HG02623 (cell line): ENCODE measurements at regions not wholly inside any gene's neighbourhood (a gene's known extent, or its start where the extent isn't known, plus 50 kb on each side); places are given as distances from the start of the nearest gene placed in this dataset.

ENCODE experiments used
- ATAC-seq: cut with Tn5 transposase; IDR thresholded peaks from one replicate; pipeline ENCODE4 v1.9.1; 2021; ENCODE audit warnings: moderate library complexity; ENCODE audit not compliant: unreplicated experiment

GRCh38 chr4:130249002-130249401 is 1153.0 kb downstream of the C4orf33 start:
- no peak for ATAC-seq

- ATAC-seq = no peak
Measured at GRCh38 chr4:130257271-130257670, 1161.3 kb downstream of the C4orf33 start.

GRCh38 chr4:130266814-130267213 is 1170.9 kb downstream of the C4orf33 start:
- no peak for ATAC-seq

GRCh38 chr4:130288576-130288975 is 1192.6 kb downstream of the C4orf33 start:
- no peak for ATAC-seq

GRCh38 chr4:130293692-130294091 is 1197.7 kb downstream of the C4orf33 start:
- ATAC-seq = no peak

- ATAC-seq = no peak
Measured at GRCh38 chr4:130296448-130296847, 1200.5 kb downstream of the C4orf33 start.

- no peak for ATAC-seq
Measured at GRCh38 chr4:130306566-130306965, 1210.6 kb downstream of the C4orf33 start.

- ATAC-seq = no peak
Measured at GRCh38 chr4:130309221-130309620, 1213.3 kb downstream of the C4orf33 start.

GRCh38 chr4:130322439-130322838 is 1226.5 kb downstream of the C4orf33 start:
- ATAC-seq = no peak

- no peak for ATAC-seq
Measured at GRCh38 chr4:130329036-130329435, 1233.1 kb downstream of the C4orf33 start.

- ATAC-seq = no peak
Measured at GRCh38 chr4:130333241-130333759, 1237.3 kb downstream of the C4orf33 start.

- no peak for ATAC-seq
Measured at GRCh38 chr4:130335417-130336194, 1239.7 kb downstream of the C4orf33 start.

GRCh38 chr4:130336585-130337217 is 1240.7 kb downstream of the C4orf33 start:
- peak; percentile 92 for ATAC-seq

GRCh38 chr4:130338851-130339250 is 1242.9 kb downstream of the C4orf33 start:
- no peak for ATAC-seq

GRCh38 chr4:130349745-130350144 is 1253.8 kb downstream of the C4orf33 start:
- no peak for ATAC-seq

- no peak for ATAC-seq
Measured at GRCh38 chr4:130356873-130357272, 1260.9 kb downstream of the C4orf33 start.

- no peak for ATAC-seq
Measured at GRCh38 chr4:130359542-130359941, 1263.6 kb downstream of the C4orf33 start.

- no peak for ATAC-seq
Measured at GRCh38 chr4:130361616-130362015, 1265.7 kb downstream of the C4orf33 start.

GRCh38 chr4:130368668-130369067 is 1272.7 kb downstream of the C4orf33 start:
- no peak for ATAC-seq

GRCh38 chr4:130393231-130393630 is 1297.3 kb downstream of the C4orf33 start:
- no peak for ATAC-seq

GRCh38 chr4:130393642-130394041 is 1297.7 kb downstream of the C4orf33 start:
- ATAC-seq = no peak

GRCh38 chr4:130395871-130396270 is 1299.9 kb downstream of the C4orf33 start:
- no peak for ATAC-seq
